ENCODE measurements at regions not wholly inside any gene's neighbourhood (a gene's known extent, or its start where the extent isn't known, plus 50 kb on each side); places are given as distances from the start of the nearest gene placed in this dataset.

GRCh38 chr12:107396991-107397390, 288.6 kb upstream of the PWP1 start:
- Histone ChIP-seq H3K9ac (ENCODE audit: low read length) (no peak overlapping the region), H3K27ac (ENCODE audit: low read depth, low read length) (no peak overlapping the region), H3K79me2 (ENCODE audit: insufficient read depth, low read length) (no peaks in the 10 kb centered on the region), H4K20me1 (ENCODE audit: low read depth, low read length) (no peaks in the 10 kb centered on the region), H3K4me2 (ENCODE audit: low read depth, low read length, poor library complexity, severe bottlenecking) (no peak overlapping the region), H3K36me3 (ENCODE audit: low read length) (no peaks in the 10 kb centered on the region), H3K9me2 (replicated peaks; ENCODE audit: insufficient read depth, low read length) (no peaks in the 10 kb centered on the region), H3F3A (ENCODE audit: insufficient read depth) (no peaks in the 10 kb centered on the region), H3K4me3 (ENCODE audit: insufficient read depth, low read length, poor library complexity, severe bottlenecking) (no peak overlapping the region), H3K27me3 (ENCODE audit: low read length) (no peaks in the 10 kb centered on the region), H3K9me3 (ENCODE audit: insufficient read depth, low read length) (no peaks in the 10 kb centered on the region), H2AFZ (ENCODE audit: low read depth, low read length, severe bottlenecking) (no peak overlapping the region)
- TF ChIP-seq CTCF (IDR thresholded peaks at IDR 0.05; ENCODE audit: insufficient read depth, low read length, poor library complexity, severe bottlenecking) (no peak), EZH2phosphoT487 (conservative IDR thresholded peaks at IDR 0.05; ENCODE audit: low read length) (no peak)

GRCh38 chr12:107397890-107398500, 287.6 kb upstream of the PWP1 start:
- Histone ChIP-seq H3K27ac (ENCODE audit: low read depth, low read length) (no peak overlapping the region), H2AFZ (ENCODE audit: low read depth, low read length, severe bottlenecking) (no peak overlapping the region), H3F3A (ENCODE audit: insufficient read depth) (no peaks in the 10 kb centered on the region), H3K9ac (ENCODE audit: low read length) (no peak overlapping the region), H3K36me3 (ENCODE audit: low read length) (no peaks in the 10 kb centered on the region), H3K9me2 (replicated peaks; ENCODE audit: insufficient read depth, low read length) (no peaks in the 10 kb centered on the region), H4K20me1 (ENCODE audit: low read depth, low read length) (no peaks in the 10 kb centered on the region), H3K4me3 (ENCODE audit: insufficient read depth, low read length, poor library complexity, severe bottlenecking) (no peak overlapping the region), H3K9me3 (ENCODE audit: insufficient read depth, low read length) (no peaks in the 10 kb centered on the region), H3K79me2 (ENCODE audit: insufficient read depth, low read length) (no peaks in the 10 kb centered on the region), H3K27me3 (ENCODE audit: low read length) (no peaks in the 10 kb centered on the region), H3K4me2 (ENCODE audit: low read depth, low read length, poor library complexity, severe bottlenecking) (no peak overlapping the region)
- TF ChIP-seq EZH2phosphoT487 (conservative IDR thresholded peaks at IDR 0.05; ENCODE audit: low read length): no peak
- no peak for TF ChIP-seq CTCF (IDR thresholded peaks at IDR 0.05; ENCODE audit: insufficient read depth, low read length, poor library complexity, severe bottlenecking)

- H3K36me3 ChIP-seq (ENCODE audit: low read length): no peaks in the 10 kb centered on the region
- no peaks in the 10 kb centered on the region for H3K9me3 ChIP-seq (ENCODE audit: insufficient read depth, low read length)
- H3K79me2 ChIP-seq (ENCODE audit: insufficient read depth, low read length): no peaks in the 10 kb centered on the region
- H3K4me2 ChIP-seq (ENCODE audit: low read depth, low read length, poor library complexity, severe bottlenecking): no peak overlapping the region
- H3F3A ChIP-seq (ENCODE audit: insufficient read depth): no peaks in the 10 kb centered on the region
- TF ChIP-seq CTCF (IDR thresholded peaks at IDR 0.05; ENCODE audit: insufficient read depth, low read length, poor library complexity, severe bottlenecking) (no peak), EZH2phosphoT487 (conservative IDR thresholded peaks at IDR 0.05; ENCODE audit: low read length) (no peak)
- H3K9me2 ChIP-seq (replicated peaks; ENCODE audit: insufficient read depth, low read length): no peaks in the 10 kb centered on the region
- H2AFZ ChIP-seq (ENCODE audit: low read depth, low read length, severe bottlenecking): no peak overlapping the region
- H3K27ac ChIP-seq (ENCODE audit: low read depth, low read length): no peak overlapping the region
- H3K9ac ChIP-seq (ENCODE audit: low read length): no peak overlapping the region
- no peaks in the 10 kb centered on the region for H3K27me3 ChIP-seq (ENCODE audit: low read length)
- no peak overlapping the region for H3K4me3 ChIP-seq (ENCODE audit: insufficient read depth, low read length, poor library complexity, severe bottlenecking)
- no peaks in the 10 kb centered on the region for H4K20me1 ChIP-seq (ENCODE audit: low read depth, low read length)
Measured at GRCh38 chr12:107399046-107399445, 286.6 kb upstream of the PWP1 start.

Measured in SU-DHL-6 (cell line).